ENCODE measurements at regions not wholly inside any gene's neighbourhood (a gene's known extent, or its start where the extent isn't known, plus 50 kb on each side); places are given as distances from the start of the nearest gene placed in this dataset.
"Not testable (repeated sequence)": the region's sequence is repeated elsewhere in the genome, so short reads cannot be mapped to it uniquely, and the experiment has no call there.

DNA sequence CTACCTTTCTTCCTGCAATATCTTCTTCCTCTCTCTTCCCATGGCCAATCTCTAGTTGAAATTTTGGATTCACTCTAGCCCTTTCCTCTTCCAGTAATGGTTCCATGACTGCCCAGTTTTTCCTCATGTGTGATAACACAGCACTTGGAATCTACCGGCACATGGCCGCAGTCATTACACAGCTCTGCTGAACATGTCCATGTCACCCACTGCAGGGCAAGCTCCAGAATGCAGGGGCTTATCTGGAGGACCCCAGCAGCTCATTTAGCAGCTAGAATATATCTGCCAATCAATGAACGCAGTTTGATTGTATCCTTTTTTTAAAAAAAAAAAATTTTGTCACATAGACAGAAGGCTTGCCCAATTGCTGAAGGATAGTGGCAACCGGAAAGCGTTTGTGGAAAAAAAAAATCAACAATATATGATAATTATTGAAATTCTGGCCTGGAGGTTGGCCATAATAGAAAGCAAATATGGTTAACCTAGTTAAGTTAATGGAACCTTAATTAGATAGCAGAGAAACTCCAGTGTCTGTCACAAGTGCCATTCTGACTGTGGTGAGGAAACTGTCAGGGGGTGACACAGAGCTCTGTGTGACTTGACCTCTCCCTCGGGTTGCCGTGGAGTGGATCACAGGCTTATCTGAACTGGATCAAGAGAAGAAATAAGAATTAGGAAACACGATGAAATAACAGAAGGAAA, 426.7 kb downstream of the LIG4 start:
- Histone ChIP-seq H3K9ac (no peak overlapping the region), H3K4me2 (no peak overlapping the region), H3K36me3 (no peaks in the 10 kb centered on the region), H3K27ac (no peak overlapping the region), H3K4me1 (no peaks in the 10 kb centered on the region), H3K9me3 (no peaks in the 10 kb centered on the region), H3K27me3 (no peaks in the 10 kb centered on the region), H3K4me3 (no peak overlapping the region), H4K20me1 (no peaks in the 10 kb centered on the region)
- TF ChIP-seq Cebpa-rat (IDR thresholded peaks at IDR 0.05), result no peak

GRCh38 chr13:107782646-107783045, 432.7 kb downstream of the LIG4 start:
- H3K4me3 ChIP-seq, H3K4me2 ChIP-seq, H3K36me3 ChIP-seq, H3K27me3 ChIP-seq, H3K9ac ChIP-seq, H3K9me3 ChIP-seq, H3K4me1 ChIP-seq, H3K27ac ChIP-seq, H4K20me1 ChIP-seq: not testable (repeated sequence)

DNA sequence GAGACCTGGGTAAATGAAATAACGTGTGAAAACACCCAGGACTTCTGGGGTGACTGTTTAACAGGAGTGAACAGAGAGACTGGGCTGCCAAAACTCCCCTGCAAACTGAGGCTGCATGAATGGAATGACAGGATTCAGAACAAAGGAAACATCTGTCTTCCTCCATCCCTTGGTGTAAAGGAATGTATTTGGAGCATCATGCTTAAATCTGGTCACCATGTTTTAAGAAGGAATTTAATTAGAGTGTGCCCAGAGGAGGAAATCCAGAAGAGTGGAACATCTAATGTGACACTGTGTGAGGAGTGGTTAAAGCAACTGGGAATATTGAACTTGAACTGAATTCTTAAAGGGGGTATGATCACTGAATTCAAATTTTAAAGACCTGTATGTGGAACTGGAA, 437.2 kb downstream of the LIG4 start:
- TF ChIP-seq Cebpa-rat (IDR thresholded peaks at IDR 0.05), result no peak
- no peak overlapping the region for H3K27ac ChIP-seq
- H3K4me3 ChIP-seq, result no peak overlapping the region
- H3K9ac ChIP-seq, result no peak overlapping the region
- H3K4me1 ChIP-seq, result no peaks in the 10 kb centered on the region
- H3K27me3 ChIP-seq, result no peaks in the 10 kb centered on the region
- no peaks in the 10 kb centered on the region for H3K36me3 ChIP-seq
- H3K9me3 ChIP-seq, result peaks cover 5% of the 10 kb centered on the region; the same call in 1 of the 2 replicates
- H4K20me1 ChIP-seq, result no peaks in the 10 kb centered on the region
- H3K4me2 ChIP-seq, result no peak overlapping the region

DNA sequence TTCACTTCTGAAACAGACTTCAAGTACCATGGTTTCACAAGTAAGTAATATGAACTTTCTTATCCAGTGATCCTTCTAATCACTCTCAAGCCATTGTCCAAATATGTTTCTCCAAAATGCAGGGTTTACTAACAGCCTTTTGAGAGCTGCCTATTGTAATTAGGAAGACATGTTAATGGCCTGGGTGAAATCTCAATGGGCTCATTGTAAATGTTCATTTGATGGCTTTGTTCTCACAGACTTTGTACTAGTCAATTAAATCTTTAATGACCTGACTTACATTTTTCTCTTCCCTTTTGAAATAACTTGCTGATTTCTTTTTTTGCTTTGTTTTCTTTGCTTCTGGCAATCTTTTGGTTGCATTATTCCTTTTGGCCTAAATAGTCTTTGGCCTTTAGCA, 444.8 kb downstream of the LIG4 start:
- Histone ChIP-seq H3K27me3 (no peaks in the 10 kb centered on the region), H3K27ac (no peak overlapping the region), H3K9ac (no peak overlapping the region), H3K9me3 (no peaks in the 10 kb centered on the region), H3K4me2 (no peak overlapping the region), H4K20me1 (no peaks in the 10 kb centered on the region), H3K4me1 (no peaks in the 10 kb centered on the region), H3K36me3 (no peaks in the 10 kb centered on the region), H3K4me3 (no peak overlapping the region)
- TF ChIP-seq Cebpa-rat (IDR thresholded peaks at IDR 0.05), result no peak

DNA sequence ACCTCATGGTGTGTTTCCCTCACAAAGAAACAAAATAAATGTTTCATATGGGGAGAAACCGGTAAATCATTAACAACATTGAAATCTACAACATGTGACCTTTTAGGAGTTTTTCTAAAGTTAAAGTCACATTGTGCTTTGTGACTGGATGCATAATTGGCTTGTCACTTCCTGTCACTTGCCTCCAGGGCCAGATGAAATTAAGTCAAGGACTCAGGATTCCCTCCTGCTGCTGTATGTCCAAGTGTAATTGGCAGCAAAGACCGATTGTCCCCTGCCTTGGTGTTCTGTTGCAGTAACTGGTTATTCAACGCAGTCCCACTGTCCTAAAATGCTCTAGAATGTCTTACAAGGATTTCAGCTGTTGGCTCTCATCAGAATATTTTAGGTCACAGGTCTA, 448.2 kb downstream of the LIG4 start:
- TF ChIP-seq Cebpa-rat (IDR thresholded peaks at IDR 0.05), result no peak
- Histone ChIP-seq H3K27me3 (no peaks in the 10 kb centered on the region), H3K9me3 (no peaks in the 10 kb centered on the region), H3K36me3 (no peaks in the 10 kb centered on the region), H3K4me3 (no peak overlapping the region), H3K9ac (no peak overlapping the region), H4K20me1 (no peaks in the 10 kb centered on the region), H3K4me2 (no peak overlapping the region), H3K27ac (no peak overlapping the region), H3K4me1 (no peaks in the 10 kb centered on the region)

DNA sequence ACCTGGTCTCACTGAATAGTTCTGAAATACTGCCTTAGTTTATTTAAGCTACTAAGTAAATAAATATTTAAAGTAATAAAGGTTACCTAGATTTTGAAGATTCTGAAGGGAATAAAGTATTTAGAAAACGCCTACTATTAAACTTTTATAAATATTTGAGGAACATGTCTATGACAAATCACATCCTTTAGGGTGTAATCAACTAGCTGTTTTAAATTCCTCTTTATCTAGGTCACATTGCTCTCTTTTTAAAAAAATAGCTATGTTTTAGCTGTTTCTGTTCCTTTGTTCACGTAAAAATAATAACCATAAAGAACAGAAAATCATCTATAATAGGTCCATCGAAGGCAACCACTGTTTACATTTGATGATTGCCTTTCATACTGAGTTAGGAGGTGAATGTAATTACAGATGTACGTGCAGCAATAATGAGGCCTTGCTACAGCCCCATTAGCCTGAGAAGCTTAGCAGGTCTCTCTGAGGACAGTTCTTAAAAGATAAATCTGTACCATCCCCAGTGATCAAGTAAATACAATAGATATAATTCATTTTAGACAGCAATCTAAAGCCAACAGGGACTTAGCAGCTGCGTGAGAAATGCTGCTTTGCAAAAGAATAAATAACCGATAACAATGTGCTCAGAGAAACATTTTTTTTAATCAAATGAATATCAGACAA, 449.5 kb downstream of the LIG4 start:
- no peaks in the 10 kb centered on the region for H3K36me3 ChIP-seq
- no peak overlapping the region for H3K4me3 ChIP-seq
- no peaks in the 10 kb centered on the region for H4K20me1 ChIP-seq
- no peak overlapping the region for H3K27ac ChIP-seq
- H3K4me2 ChIP-seq, result no peak overlapping the region
- H3K4me1 ChIP-seq, result no peaks in the 10 kb centered on the region
- H3K9me3 ChIP-seq, result no peaks in the 10 kb centered on the region
- no peak overlapping the region for H3K9ac ChIP-seq
- TF ChIP-seq Cebpa-rat (IDR thresholded peaks at IDR 0.05), result no peak
- no peaks in the 10 kb centered on the region for H3K27me3 ChIP-seq

DNA sequence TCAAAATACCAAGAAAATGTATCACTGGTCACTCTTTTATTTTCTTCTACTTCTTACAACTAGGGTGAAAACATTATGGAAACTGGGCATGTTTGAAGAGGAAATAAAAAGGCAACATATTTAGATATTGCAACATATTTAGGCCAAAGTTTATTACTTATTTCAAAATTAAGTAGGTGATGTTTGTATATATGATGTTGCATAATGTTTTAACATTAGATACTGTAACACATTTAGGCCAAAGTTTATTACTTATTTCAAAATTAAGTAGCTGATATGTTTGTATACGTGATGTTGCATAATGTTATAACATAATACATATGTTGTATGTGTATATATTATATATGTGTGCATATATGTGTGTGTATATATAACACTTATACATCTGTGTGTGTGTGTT, 451.3 kb downstream of the LIG4 start:
- Histone ChIP-seq H3K4me1 (no peaks in the 10 kb centered on the region), H4K20me1 (no peaks in the 10 kb centered on the region), H3K27me3 (no peaks in the 10 kb centered on the region), H3K9me3 (no peaks in the 10 kb centered on the region), H3K36me3 (no peaks in the 10 kb centered on the region), H3K27ac (no peak overlapping the region), H3K4me2 (no peak overlapping the region), H3K9ac (no peak overlapping the region), H3K4me3 (no peak overlapping the region)
- TF ChIP-seq Cebpa-rat (IDR thresholded peaks at IDR 0.05), result no peak

DNA sequence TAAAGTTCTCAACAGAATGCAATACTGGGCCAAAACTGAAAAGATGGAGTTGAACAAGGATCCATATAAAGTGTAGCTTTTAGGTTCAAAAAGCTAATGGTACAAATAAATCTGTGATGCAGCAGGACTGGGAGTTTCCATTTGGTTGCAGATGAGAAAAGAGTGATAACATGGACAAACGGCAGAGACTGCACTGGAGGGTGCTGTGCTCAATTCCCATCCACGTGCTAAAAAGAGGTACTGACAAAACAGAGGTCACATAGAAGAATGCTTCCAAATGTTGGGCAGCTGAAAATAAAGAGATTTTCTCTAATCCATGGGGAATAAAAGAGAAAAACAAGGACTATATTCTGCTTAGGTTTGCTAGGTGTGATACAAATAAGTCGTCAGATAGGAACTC, 461.6 kb downstream of the LIG4 start:
- H3K36me3 ChIP-seq, result no peaks in the 10 kb centered on the region
- H3K27ac ChIP-seq, result no peak overlapping the region

GRCh38 chr13:107753291-107753690, 462.0 kb downstream of the LIG4 start:
- H3K9me3 ChIP-seq, result no peaks in the 10 kb centered on the region

More for the DNA sequence above, 461.6 kb downstream of the LIG4 start:
- H3K4me3 ChIP-seq, result no peak overlapping the region
- no peaks in the 10 kb centered on the region for H3K27me3 ChIP-seq
- no peak for TF ChIP-seq Cebpa-rat (IDR thresholded peaks at IDR 0.05)
- H3K4me2 ChIP-seq, result no peak overlapping the region
- H4K20me1 ChIP-seq, result no peaks in the 10 kb centered on the region
- H3K9me3 ChIP-seq, result no peaks in the 10 kb centered on the region
- no peaks in the 10 kb centered on the region for H3K4me1 ChIP-seq
- no peak overlapping the region for H3K9ac ChIP-seq

GRCh38 chr13:107743983-107744382, 471.4 kb downstream of the LIG4 start:
- H3K9me3 ChIP-seq, result no peaks in the 10 kb centered on the region
- no peaks in the 10 kb centered on the region for H3K27me3 ChIP-seq
- no peaks in the 10 kb centered on the region for H3K4me1 ChIP-seq
- TF ChIP-seq Cebpa-rat (IDR thresholded peaks at IDR 0.05), result no peak
- H3K4me2 ChIP-seq, result no peak overlapping the region
- no peak overlapping the region for H3K27ac ChIP-seq
- no peak overlapping the region for H3K9ac ChIP-seq
- H3K4me3 ChIP-seq, result no peak overlapping the region
- no peaks in the 10 kb centered on the region for H4K20me1 ChIP-seq
- no peaks in the 10 kb centered on the region for H3K36me3 ChIP-seq

More at GRCh38 chr13:107753291-107753690, 462.0 kb downstream of the LIG4 start:
- H3K4me2 ChIP-seq, result no peak overlapping the region
- no peaks in the 10 kb centered on the region for H3K4me1 ChIP-seq
- no peaks in the 10 kb centered on the region for H4K20me1 ChIP-seq
- no peak for TF ChIP-seq Cebpa-rat (IDR thresholded peaks at IDR 0.05)
- H3K27ac ChIP-seq, result no peak overlapping the region
- no peaks in the 10 kb centered on the region for H3K36me3 ChIP-seq
- no peak overlapping the region for H3K4me3 ChIP-seq
- no peak overlapping the region for H3K9ac ChIP-seq
- no peaks in the 10 kb centered on the region for H3K27me3 ChIP-seq
